ENCODE measurements at regions not wholly inside any gene's neighbourhood (a gene's known extent, or its start where the extent isn't known, plus 50 kb on each side); places are given as distances from the start of the nearest gene placed in this dataset.

GRCh38 chr2:116716038-116716437 is 1098.5 kb upstream of the DDX18 start:
- POLR2A ChIA-PET (ENCODE audit: unreplicated experiment): no interaction called here
- Histone ChIP-seq H3K9me2 (replicated peaks; ENCODE audit: low read length) (no peaks in the 10 kb centered on the region), H3K9ac (ENCODE audit: low read length) (peak overlapping the region; percentile 28; the same call in 1 of the 2 replicates), H3K79me2 (ENCODE audit: low read length) (no peaks in the 10 kb centered on the region), H3K4me1 (ENCODE audit: insufficient read depth, low read length) (peaks cover 50% of the 10 kb centered on the region), H3F3A (ENCODE audit: low read length, unreplicated experiment) (peaks cover 14% of the 10 kb centered on the region), H3K4me3 (ENCODE audit: low read length) (peak overlapping the region; percentile 26; the same call in 1 of the 2 replicates), H3K36me3 (ENCODE audit: low read depth, low read length) (no peaks in the 10 kb centered on the region), H3K4me2 (ENCODE audit: low read length) (peak overlapping the region; percentile 48), H2AFZ (ENCODE audit: low read length) (no peak overlapping the region), H3K27ac (ENCODE audit: low read length) (peak overlapping the region; percentile 87), H3K27me3 (ENCODE audit: low read length) (no peaks in the 10 kb centered on the region), H4K20me1 (ENCODE audit: low read length) (no peaks in the 10 kb centered on the region), H3K9me3 (ENCODE audit: low read length) (no peaks in the 10 kb centered on the region)
- no peak for ATAC-seq
- intact Hi-C loops (cut with micrococcal nuclease): no loop called here
- BruUV-seq (replicated peaks): no TSS peak
- CTCF ChIA-PET: no interaction called here
- TF ChIP-seq EZH2 (IDR thresholded peaks at IDR 0.05; ENCODE audit: low read length, unreplicated experiment): no peak
- no peak for TF ChIP-seq EZH2phosphoT487 (IDR thresholded peaks at IDR 0.05; ENCODE audit: borderline replicate concordance, low read length)
- DNase-seq: peak; percentile 67

- H3K9ac ChIP-seq (ENCODE audit: low read length): peak overlapping the region; percentile 28; the same call in 1 of the 2 replicates
- no peaks in the 10 kb centered on the region for H3K27me3 ChIP-seq (ENCODE audit: low read length)
- no peaks in the 10 kb centered on the region for H4K20me1 ChIP-seq (ENCODE audit: low read length)
- DNase-seq: peak; percentile 58
- H3K9me3 ChIP-seq (ENCODE audit: low read length): no peaks in the 10 kb centered on the region
- peaks cover 50% of the 10 kb centered on the region for H3K4me1 ChIP-seq (ENCODE audit: insufficient read depth, low read length)
- peak overlapping the region; percentile 48 for H3K4me2 ChIP-seq (ENCODE audit: low read length)
- peaks cover 14% of the 10 kb centered on the region for H3F3A ChIP-seq (ENCODE audit: low read length, unreplicated experiment)
- H3K9me2 ChIP-seq (replicated peaks; ENCODE audit: low read length): no peaks in the 10 kb centered on the region
- intact Hi-C loops (cut with micrococcal nuclease): no loop called here
- TF ChIP-seq EZH2phosphoT487 (IDR thresholded peaks at IDR 0.05; ENCODE audit: borderline replicate concordance, low read length): no peak
- TF ChIP-seq CTCF (conservative IDR thresholded peaks at IDR 0.05; ENCODE audit: low read depth, low read length): no peak
- TF ChIP-seq EZH2 (IDR thresholded peaks at IDR 0.05; ENCODE audit: low read length, unreplicated experiment): no peak
- CTCF ChIA-PET: no interaction called here
- BruUV-seq (replicated peaks): no TSS peak
- no peak overlapping the region for H2AFZ ChIP-seq (ENCODE audit: low read length)
- POLR2A ChIA-PET (ENCODE audit: unreplicated experiment): no interaction called here
- H3K36me3 ChIP-seq (ENCODE audit: low read depth, low read length): no peaks in the 10 kb centered on the region
- peak overlapping the region; percentile 26; the same call in 1 of the 2 replicates for H3K4me3 ChIP-seq (ENCODE audit: low read length)
- peak overlapping the region; percentile 87 for H3K27ac ChIP-seq (ENCODE audit: low read length)
- no peaks in the 10 kb centered on the region for H3K79me2 ChIP-seq (ENCODE audit: low read length)
- ATAC-seq: no peak
Measured at GRCh38 chr2:116716444-116716843, 1098.0 kb upstream of the DDX18 start.

- H3K9ac ChIP-seq (ENCODE audit: low read length): no peak overlapping the region; the same call in 1 of the 2 replicates
- H3K9me3 ChIP-seq (ENCODE audit: low read length): no peaks in the 10 kb centered on the region
- H3K79me2 ChIP-seq (ENCODE audit: low read length): no peaks in the 10 kb centered on the region
- no peak for ATAC-seq
- intact Hi-C loops (cut with micrococcal nuclease): no loop called here
- H3K4me1 ChIP-seq (ENCODE audit: insufficient read depth, low read length): peaks cover 50% of the 10 kb centered on the region
- ChIA-PET CTCF (no interaction called here), POLR2A (ENCODE audit: unreplicated experiment) (no interaction called here)
- H4K20me1 ChIP-seq (ENCODE audit: low read length): no peaks in the 10 kb centered on the region
- H3F3A ChIP-seq (ENCODE audit: low read length, unreplicated experiment): peaks cover 14% of the 10 kb centered on the region
- H3K27me3 ChIP-seq (ENCODE audit: low read length): no peaks in the 10 kb centered on the region
- H2AFZ ChIP-seq (ENCODE audit: low read length): no peak overlapping the region
- no peaks in the 10 kb centered on the region for H3K9me2 ChIP-seq (replicated peaks; ENCODE audit: low read length)
- H3K4me3 ChIP-seq (ENCODE audit: low read length): peak overlapping the region; percentile 6; the same call in 1 of the 2 replicates
- no TSS peak for BruUV-seq (replicated peaks)
- no peak for TF ChIP-seq CTCF (conservative IDR thresholded peaks at IDR 0.05; ENCODE audit: low read depth, low read length)
- TF ChIP-seq EZH2 (IDR thresholded peaks at IDR 0.05; ENCODE audit: low read length, unreplicated experiment): no peak
- TF ChIP-seq EZH2phosphoT487 (IDR thresholded peaks at IDR 0.05; ENCODE audit: borderline replicate concordance, low read length): no peak
- no peaks in the 10 kb centered on the region for H3K36me3 ChIP-seq (ENCODE audit: low read depth, low read length)
- H3K27ac ChIP-seq (ENCODE audit: low read length): peak overlapping the region; percentile 85
- H3K4me2 ChIP-seq (ENCODE audit: low read length): peak overlapping the region; percentile 41
- DNase-seq: peak; percentile 23
Measured at GRCh38 chr2:116717832-116718231, 1096.7 kb upstream of the DDX18 start.

Data from PC-3 (cell line).